ENCODE measurements at regions not wholly inside any gene's neighbourhood (a gene's known extent, or its start where the extent isn't known, plus 50 kb on each side); places are given as distances from the start of the nearest gene placed in this dataset.

DNA sequence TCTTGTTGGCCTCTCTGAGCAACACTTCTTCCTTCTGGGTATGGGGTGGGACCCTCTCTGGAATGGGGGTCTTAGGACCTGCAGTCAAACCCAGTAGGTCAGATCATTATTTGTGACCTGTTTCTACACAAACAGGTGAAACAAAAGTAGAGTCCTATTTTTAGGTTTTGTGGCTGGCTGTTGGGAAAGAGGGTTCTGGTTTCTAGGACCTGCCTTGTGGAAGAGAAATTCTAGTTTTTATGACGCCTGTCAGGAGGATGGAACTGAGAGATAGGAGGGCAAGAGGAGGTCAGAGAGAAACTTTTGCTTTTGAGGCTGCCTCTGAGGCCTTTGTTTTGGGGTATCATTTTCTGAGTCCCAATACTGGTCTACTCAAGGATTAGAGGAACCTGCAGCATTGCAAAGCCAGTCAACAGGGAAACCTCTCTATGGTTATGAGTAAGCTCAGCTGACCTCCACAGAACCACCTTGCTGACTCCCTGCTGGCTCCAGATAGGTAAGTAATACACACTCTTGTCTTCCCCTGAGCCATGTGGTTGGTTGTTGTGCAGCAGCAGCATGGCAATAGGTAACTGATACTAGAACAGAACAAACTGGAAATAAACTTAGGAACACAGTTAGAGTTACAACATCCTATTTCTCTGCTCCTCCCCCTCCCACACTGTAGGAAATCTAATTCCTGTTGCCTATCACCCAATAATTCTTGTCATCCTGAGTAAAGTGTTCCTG, 114.7 kb upstream of the VCX3B start:
- TF ChIP-seq CTCF (IDR thresholded peaks at IDR 0.05) (no peak), POLR2A (IDR thresholded peaks at IDR 0.05) (no peak)
